Coronary artery (tissue), 2 donors: ENCODE measurements at regions not wholly inside any gene's neighbourhood (a gene's known extent, or its start where the extent isn't known, plus 50 kb on each side); places are given as distances from the start of the nearest gene placed in this dataset.

ENCODE experiments used
- DNase-seq: peaks from one replicate; pipeline ENCODE4 v3.0.0-alpha.2; 2017; ENCODE audit warnings: low spot score
- H3K27ac ChIP-seq, 2 donors: fragments of 200-600 bp; sonication (generic); one replicate each; pipeline ENCODE4 v1.5.1; 2016 to 2019
- H3K4me3 ChIP-seq: fragments of 200-600 bp; sonication (generic); 2 replicates; pipeline ENCODE4 v1.5.1; 2016; ENCODE audit warnings: mild to moderate bottlenecking, moderate library complexity
- CTCF ChIP-seq: fragments of 200-600 bp; sonication (generic); IDR thresholded peaks from one replicate; pipeline ENCODE4 v1.5.1; 2019; ENCODE audit warnings: antibody characterized with exemption

GRCh38 chr9:119709431-119709830 lies 340.2 kb upstream of the BRINP1 start:
- DNase-seq = no peak
- Histone ChIP-seq H3K4me3 (no peak overlapping the region), H3K27ac (no peak overlapping the region)
- no peak for TF ChIP-seq CTCF

GRCh38 chr9:119707228-119707845 lies 338.1 kb upstream of the BRINP1 start:
- no peak for DNase-seq
- H3K27ac ChIP-seq = no peak overlapping the region
- H3K4me3 ChIP-seq = no peak overlapping the region
- TF ChIP-seq CTCF = no peak

GRCh38 chr9:119701651-119702050 lies 332.4 kb upstream of the BRINP1 start:
- no peak for DNase-seq
- no peak for TF ChIP-seq CTCF
- Histone ChIP-seq H3K27ac (no peak overlapping the region), H3K4me3 (no peak overlapping the region)

GRCh38 chr9:119698535-119698934 lies 329.3 kb upstream of the BRINP1 start:
- no peak for DNase-seq
- TF ChIP-seq CTCF = no peak
- Histone ChIP-seq H3K4me3 (no peak overlapping the region), H3K27ac (no peak overlapping the region)

GRCh38 chr9:119697996-119698395 lies 328.8 kb upstream of the BRINP1 start:
- Histone ChIP-seq H3K27ac (no peak overlapping the region), H3K4me3 (no peak overlapping the region)
- no peak for TF ChIP-seq CTCF
- DNase-seq = no peak

GRCh38 chr9:119689879-119690278 lies 320.6 kb upstream of the BRINP1 start:
- DNase-seq = no peak
- no peak overlapping the region for H3K27ac ChIP-seq
- no peak for TF ChIP-seq CTCF
- no peak overlapping the region for H3K4me3 ChIP-seq

- TF ChIP-seq CTCF = no peak
- Histone ChIP-seq H3K27ac (no peak overlapping the region), H3K4me3 (no peak overlapping the region)
- no peak for DNase-seq
These were observed 319.3 kb upstream of the BRINP1 start for GRCh38 chr9:119688547-119688946.
